HEK293 (cell line): ENCODE measurements at regions not wholly inside any gene's neighbourhood (a gene's known extent, or its start where the extent isn't known, plus 50 kb on each side); places are given as distances from the start of the nearest gene placed in this dataset.

Source experiments
- CTCF ChIA-PET: fragments of 350-600 bp; formaldehyde crosslinking; extraction: SDS; loops from one replicate; lab custom pipeline; 2021; ENCODE audit warnings: antibody characterized with exemption; lab: Yijun Ruan, JAX
- POLR2A ChIA-PET: fragments of 300-600 bp; formaldehyde crosslinking; extraction: SDS; loops from one replicate; lab custom pipeline; 2020; ENCODE audit warnings: antibody characterized with exemption, inconsistent platforms; lab: Yijun Ruan, JAX
- H3K27ac ChIP-seq: fragments of 200-500 bp; sonication (Bioruptor generic); 2 replicates; pipeline ENCODE4 v1.5.1; 2014; ENCODE audit warnings: low read depth, low read length, control low read depth, inconsistent platforms; ENCODE audit errors: extremely low read depth
- H3K36me3 ChIP-seq, 2 experiments: fragments of 200-500 bp in 1 of 2; sonication (Bioruptor generic) in 1 of 2; 1 replicate in 1 of 2; 2 replicates in 1 of 2; pipeline ENCODE4 v1.5.1; 2014 to 2017; ENCODE audit warnings: inconsistent platforms in 2 of 2, low read length in 2 of 2; ENCODE audit not compliant: control insufficient read depth in 2 of 2, insufficient read depth in 1 of 2
- H3K4me1 ChIP-seq: fragments of 200-500 bp; sonication (Bioruptor generic); 2 replicates; pipeline ENCODE4 v1.5.1; 2014; ENCODE audit warnings: mild to moderate bottlenecking, low read length, inconsistent platforms; ENCODE audit not compliant: control insufficient read depth, insufficient read depth
- H3K4me3 ChIP-seq: 2 replicates; pipeline ENCODE4 v1.5.1; 2011; ENCODE audit warnings: low read depth, mild to moderate bottlenecking, control low read depth, low read length, moderate library complexity
- H3K9me3 ChIP-seq: fragments of 200-500 bp; sonication (Bioruptor generic); 2 replicates; pipeline ENCODE4 v1.5.1; 2014; ENCODE audit warnings: low read depth, low read length, inconsistent platforms; ENCODE audit not compliant: control insufficient read depth, insufficient read depth
- AEBP2 ChIP-seq: fragments of 450-650 bp; formaldehyde crosslinking; IDR thresholded peaks from 2 replicates; pipeline ENCODE4 v1.5.1; 2016; ENCODE audit warnings: missing biosample characterization, missing genetic modification characterization, borderline replicate concordance
- ATF2 ChIP-seq: fragments of 450-650 bp; formaldehyde crosslinking; IDR thresholded peaks from 2 replicates; pipeline ENCODE4 v1.5.1; 2016; ENCODE audit warnings: missing biosample characterization, missing genetic modification characterization, low read depth
- OSR2 ChIP-seq: fragments of 450-650 bp; formaldehyde crosslinking; IDR thresholded peaks from 2 replicates; pipeline ENCODE4 v1.5.1; 2016; ENCODE audit warnings: missing biosample characterization, missing genetic modification characterization
- PRDM4 ChIP-seq: fragments of 450-650 bp; formaldehyde crosslinking; IDR thresholded peaks from 2 replicates; pipeline ENCODE4 v1.5.1; 2017; ENCODE audit warnings: missing biosample characterization, missing genetic modification characterization
- SETDB1 ChIP-seq: IDR thresholded peaks from one replicate; pipeline ENCODE4 v1.6.1; 2017; ENCODE audit warnings: mild to moderate bottlenecking, low read length, moderate library complexity, mixed read lengths; ENCODE audit not compliant: insufficient read length
- ZBTB1 ChIP-seq: fragments of 450-650 bp; formaldehyde crosslinking; IDR thresholded peaks from 2 replicates; pipeline ENCODE4 v1.5.1; 2016; ENCODE audit warnings: missing biosample characterization, missing genetic modification characterization
- ZBTB17 ChIP-seq: fragments of 450-650 bp; formaldehyde crosslinking; IDR thresholded peaks from 2 replicates; pipeline ENCODE4 v1.5.1; 2016; ENCODE audit warnings: missing biosample characterization, missing genetic modification characterization
- ZBTB49 ChIP-seq: fragments of 450-650 bp; formaldehyde crosslinking; IDR thresholded peaks from 2 replicates; pipeline ENCODE4 v1.5.1; 2016; ENCODE audit warnings: missing biosample characterization, missing genetic modification characterization, low read depth
- ZNF211 ChIP-seq: fragments of 450-650 bp; formaldehyde crosslinking; IDR thresholded peaks from 2 replicates; pipeline ENCODE4 v1.5.1; 2016; ENCODE audit warnings: low read depth, missing biosample characterization, missing genetic modification characterization
- ZNF350 ChIP-seq: fragments of 450-650 bp; formaldehyde crosslinking; IDR thresholded peaks from 2 replicates; pipeline ENCODE4 v1.5.0; 2017; ENCODE audit warnings: missing biosample characterization, mild to moderate bottlenecking, missing genetic modification characterization
- ZNF488 ChIP-seq: fragments of 450-650 bp; formaldehyde crosslinking; IDR thresholded peaks from 2 replicates; pipeline ENCODE4 v1.5.1; 2016; ENCODE audit warnings: missing biosample characterization, missing genetic modification characterization
- ZNF561 ChIP-seq: fragments of 450-650 bp; IDR thresholded peaks from 2 replicates; pipeline ENCODE4 v1.5.1; 2018; ENCODE audit warnings: missing biosample characterization, missing genetic modification characterization, borderline replicate concordance
- ZNF610 ChIP-seq: fragments of 450-650 bp; formaldehyde crosslinking; IDR thresholded peaks from 2 replicates; pipeline ENCODE4 v1.5.1; 2016; ENCODE audit warnings: missing biosample characterization, missing genetic modification characterization, borderline replicate concordance
- ZNF670 ChIP-seq: fragments of 450-650 bp; formaldehyde crosslinking; IDR thresholded peaks from 2 replicates; pipeline ENCODE4 v1.5.1; 2016; ENCODE audit warnings: missing biosample characterization, missing genetic modification characterization, low read depth
- ZNF707 ChIP-seq: fragments of 450-650 bp; formaldehyde crosslinking; IDR thresholded peaks from 2 replicates; pipeline ENCODE4 v1.5.1; 2016; ENCODE audit warnings: missing biosample characterization, missing genetic modification characterization
- ZNF777 ChIP-seq: fragments of 450-650 bp; formaldehyde crosslinking; IDR thresholded peaks from 2 replicates; pipeline ENCODE4 v1.5.1; 2017; ENCODE audit warnings: missing biosample characterization, missing genetic modification characterization, borderline replicate concordance
- ZNF830 ChIP-seq: fragments of 450-650 bp; IDR thresholded peaks from 2 replicates; pipeline ENCODE4 v1.5.0; 2018; ENCODE audit warnings: missing biosample characterization, missing genetic modification characterization, low read depth, mild to moderate bottlenecking, moderate library complexity
- ZXDB ChIP-seq: fragments of 450-650 bp; formaldehyde crosslinking; IDR thresholded peaks from 2 replicates; pipeline ENCODE4 v1.5.1; 2016; ENCODE audit warnings: missing biosample characterization, missing genetic modification characterization

GRCh38 chr5:145465474-145466263, 369.5 kb downstream of the PRELID2 start:
- Histone ChIP-seq H3K4me1 (no peaks in the 10 kb centered on the region), H3K36me3 (no peaks in the 10 kb centered on the region), H3K4me3 (no peak overlapping the region), H3K27ac (no peak overlapping the region), H3K9me3 (no peaks in the 10 kb centered on the region)
- ChIA-PET POLR2A (no interaction called here), CTCF (no interaction called here)
- no peak for TF ChIP-seq ZNF211 (tag by site-specific recombination)
- no peak for TF ChIP-seq ZBTB1 (tag by site-specific recombination)
- no peak for TF ChIP-seq ZNF350 (tag by site-specific recombination)
- TF ChIP-seq SETDB1 = no peak
- no peak for TF ChIP-seq ZNF610
- no peak for TF ChIP-seq OSR2
- TF ChIP-seq ZXDB (tag by site-specific recombination) = no peak
- no peak for TF ChIP-seq ZNF830 (tag by site-specific recombination)
- TF ChIP-seq ZBTB49 (tag by site-specific recombination) = no peak
- TF ChIP-seq ZNF777 = no peak

GRCh38 chr5:145464171-145464570, 371.0 kb downstream of the PRELID2 start:
- no peaks in the 10 kb centered on the region for H3K4me1 ChIP-seq
- H3K9me3 ChIP-seq = no peaks in the 10 kb centered on the region
- H3K36me3 ChIP-seq = no peaks in the 10 kb centered on the region
- CTCF ChIA-PET = no interaction called here
- H3K4me3 ChIP-seq = no peak overlapping the region
- POLR2A ChIA-PET = no interaction called here
- no peak overlapping the region for H3K27ac ChIP-seq
- TF ChIP-seq ZNF561 = no peak
- no peak for TF ChIP-seq ZNF707 (tag by site-specific recombination)
- no peak for TF ChIP-seq ZNF488 (tag by site-specific recombination)
- no peak for TF ChIP-seq PRDM4 (tag by site-specific recombination)
- TF ChIP-seq, all 188 proteins: peak for 0

- Histone ChIP-seq H3K36me3 (no peaks in the 10 kb centered on the region), H3K27ac (no peak overlapping the region), H3K4me3 (no peak overlapping the region), H3K9me3 (no peaks in the 10 kb centered on the region), H3K4me1 (no peaks in the 10 kb centered on the region)
- CTCF ChIA-PET = no interaction called here
- TF ChIP-seq ZBTB17 = no peak
- TF ChIP-seq ATF2 (tag by site-specific recombination) = peak; percentile 61
- no peak for TF ChIP-seq AEBP2 (tag by site-specific recombination)
- TF ChIP-seq ZNF670 (tag by site-specific recombination) = no peak
- POLR2A ChIA-PET = no interaction called here
Observed at GRCh38 chr5:145463634-145464033, 371.5 kb downstream of the PRELID2 start.
